HG02970 (cell line): ENCODE measurements at regions not wholly inside any gene's neighbourhood (a gene's known extent, or its start where the extent isn't known, plus 50 kb on each side); places are given as distances from the start of the nearest gene placed in this dataset.

Experiments used
- ATAC-seq: cut with Tn5 transposase; IDR thresholded peaks from one replicate; pipeline ENCODE4 v1.9.1; 2021; ENCODE audit warnings: mild to moderate bottlenecking, moderate library complexity, moderate number of reproducible peaks; ENCODE audit not compliant: unreplicated experiment, low FRiP score

DNA sequence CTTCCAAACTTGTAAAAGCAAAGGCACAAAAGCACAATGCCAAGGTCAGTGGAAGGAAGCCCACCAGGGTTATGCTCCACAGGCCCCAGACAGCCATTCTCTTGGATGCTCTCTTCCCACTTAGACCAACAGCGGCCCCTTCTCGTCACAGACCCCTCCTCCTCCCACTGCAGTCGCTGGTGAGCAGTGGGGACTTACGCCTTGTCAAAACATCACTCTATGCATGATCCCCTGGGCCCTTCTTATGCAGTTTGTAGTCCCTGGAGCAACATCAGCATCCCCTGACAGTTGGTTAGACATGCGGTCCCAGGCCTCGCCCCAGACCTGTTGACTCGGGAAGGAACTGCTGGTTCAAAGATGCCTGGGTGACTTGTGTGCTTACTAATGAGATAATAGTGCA, 376.0 kb upstream of the KLHL29 start:
- ATAC-seq = no peak

GRCh38 chr2:23009545-23010149, 375.3 kb upstream of the KLHL29 start:
- ATAC-seq = no peak

GRCh38 chr2:23012499-23012898, 372.5 kb upstream of the KLHL29 start:
- no peak for ATAC-seq

DNA sequence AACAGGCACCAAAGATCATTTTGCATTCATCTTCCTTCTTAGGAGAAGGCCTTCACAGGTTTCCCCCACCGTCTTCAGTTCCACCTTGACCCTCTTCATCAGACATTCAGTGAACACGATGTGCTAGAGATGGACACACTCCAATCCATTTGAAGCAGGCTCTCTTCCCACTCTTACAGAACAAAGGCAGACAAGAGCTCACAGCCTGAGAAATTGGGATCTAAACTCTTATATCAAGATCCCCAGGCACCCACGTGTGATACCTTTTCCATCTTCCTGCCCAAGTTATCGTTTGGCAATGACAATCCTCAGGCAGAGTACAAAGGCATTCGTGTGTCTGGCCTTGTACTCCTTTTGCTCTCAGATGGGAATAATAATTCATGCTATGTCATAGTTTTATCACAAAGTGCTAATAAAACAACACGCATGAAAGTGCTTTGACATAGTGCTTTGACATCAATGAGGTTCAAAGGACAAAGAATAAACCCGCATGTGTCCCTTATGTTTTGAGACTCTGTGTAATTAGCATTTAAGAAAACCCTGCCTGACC, 369.3 kb upstream of the KLHL29 start:
- ATAC-seq = no peak

DNA sequence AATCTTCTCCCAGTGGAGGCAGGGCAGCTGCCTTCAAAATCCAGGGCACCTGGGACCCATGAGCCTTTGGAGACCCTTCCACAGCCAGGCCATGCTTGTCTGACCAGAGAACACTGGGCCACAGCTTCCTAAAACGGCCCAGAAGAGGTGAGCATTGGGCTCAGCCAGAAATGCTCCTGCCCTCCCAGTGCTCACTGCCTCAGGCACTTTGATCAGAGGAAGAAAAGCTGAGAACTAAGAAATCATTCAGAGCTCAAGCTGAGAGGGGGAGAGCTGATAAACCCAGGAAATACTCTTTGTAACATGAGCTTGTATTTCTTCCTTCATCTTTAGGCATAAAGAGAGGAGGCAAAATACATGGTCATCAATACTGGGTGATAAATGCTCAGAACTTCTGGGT, 365.5 kb upstream of the KLHL29 start:
- ATAC-seq = no peak

DNA sequence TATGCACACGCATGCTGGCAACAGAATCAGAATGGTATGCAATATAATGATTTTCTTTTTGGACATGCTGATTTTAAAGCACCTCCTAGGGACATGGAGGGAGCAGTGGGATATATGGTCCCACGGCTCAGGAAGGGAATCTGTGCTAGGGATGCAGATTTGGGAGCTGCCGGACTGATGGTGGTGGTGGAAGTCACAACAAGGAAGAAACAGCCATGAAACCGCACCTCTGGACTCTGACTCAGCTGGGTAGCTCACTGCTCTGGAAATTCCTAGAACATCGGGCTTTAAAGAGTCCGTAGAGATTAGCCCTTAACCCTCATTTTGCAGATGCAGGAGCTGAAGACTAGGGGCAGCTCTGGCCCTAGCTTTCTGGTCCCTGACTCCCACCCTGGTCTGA, 364.3 kb upstream of the KLHL29 start:
- no peak for ATAC-seq

DNA sequence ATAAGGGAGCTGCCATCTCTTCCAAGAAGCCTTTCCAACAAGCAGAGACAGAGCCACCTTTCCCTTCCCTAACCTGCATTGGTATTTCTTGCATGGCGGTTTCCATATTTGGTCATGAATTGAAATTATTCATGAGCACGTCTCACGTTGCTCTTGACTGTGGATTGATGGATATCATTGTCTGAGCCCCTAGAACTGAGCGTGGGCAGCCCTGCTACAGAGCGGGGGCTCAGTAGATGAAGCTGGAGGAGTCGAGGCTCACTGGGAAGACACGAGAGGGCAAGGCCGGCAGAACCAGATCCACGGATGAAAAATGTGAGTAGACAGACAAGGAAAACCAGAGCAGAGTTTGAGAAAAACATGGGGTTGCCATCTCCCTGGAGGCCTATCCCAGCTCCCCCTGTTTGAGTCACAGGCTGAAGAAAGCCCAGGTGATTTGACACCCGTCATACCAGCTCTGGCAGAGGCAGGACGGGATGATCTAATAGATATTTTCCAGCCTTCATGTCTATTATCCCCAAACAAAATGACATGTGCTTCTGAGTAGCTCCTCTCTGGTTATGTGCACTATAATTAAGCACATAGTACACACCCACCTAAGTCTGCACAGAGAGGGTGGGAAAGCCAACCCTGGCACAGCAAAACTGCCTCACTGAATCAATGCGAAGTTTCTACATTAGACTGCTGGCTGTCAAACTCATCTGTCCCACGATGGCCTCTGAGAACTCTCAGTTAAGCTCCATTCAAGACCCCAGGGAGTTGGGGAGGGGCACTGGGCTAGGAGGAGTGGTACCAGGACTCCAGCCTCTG, 363.5 kb upstream of the KLHL29 start:
- no peak for ATAC-seq

- ATAC-seq = no peak
Observed at GRCh38 chr2:23023722-23024121, 361.3 kb upstream of the KLHL29 start.

DNA sequence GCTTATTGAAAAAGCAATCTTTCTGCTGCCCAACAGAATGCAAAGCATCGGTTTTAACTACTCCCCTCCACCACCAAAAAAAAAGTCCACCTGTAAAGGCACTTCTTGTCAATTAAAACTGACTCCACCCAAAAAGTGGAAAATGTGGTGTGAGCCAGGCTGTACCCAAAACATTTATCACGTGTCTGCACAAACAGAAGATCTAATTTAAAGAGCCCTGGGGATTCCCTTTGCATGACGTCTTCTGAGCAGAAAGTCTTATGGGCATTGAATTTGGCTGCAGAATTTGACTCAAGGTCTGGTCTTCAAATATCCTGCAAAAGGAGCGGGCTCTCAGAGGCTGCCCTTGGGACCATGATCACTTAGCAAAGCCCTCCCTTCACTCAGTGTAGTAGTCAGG, 358.3 kb upstream of the KLHL29 start:
- no peak for ATAC-seq

DNA sequence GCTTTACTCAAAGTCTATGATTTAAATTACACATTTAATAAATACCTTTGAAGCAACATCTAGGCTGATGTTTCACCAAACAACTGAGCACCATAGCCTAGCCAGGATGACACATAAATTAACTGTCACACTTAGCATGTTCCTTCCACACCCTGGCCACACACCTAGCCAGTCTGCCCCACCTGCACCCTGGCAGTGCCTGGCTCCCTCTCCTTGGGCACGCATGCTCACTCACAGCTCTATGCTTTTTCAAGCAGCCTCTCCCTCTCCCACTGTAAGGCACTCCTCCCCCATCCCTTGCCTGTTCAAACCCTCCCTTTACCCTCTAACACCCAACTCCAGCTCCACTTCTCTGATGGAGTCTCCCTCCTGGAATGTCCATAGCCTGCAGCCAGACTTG, 357.6 kb upstream of the KLHL29 start:
- ATAC-seq = no peak

DNA sequence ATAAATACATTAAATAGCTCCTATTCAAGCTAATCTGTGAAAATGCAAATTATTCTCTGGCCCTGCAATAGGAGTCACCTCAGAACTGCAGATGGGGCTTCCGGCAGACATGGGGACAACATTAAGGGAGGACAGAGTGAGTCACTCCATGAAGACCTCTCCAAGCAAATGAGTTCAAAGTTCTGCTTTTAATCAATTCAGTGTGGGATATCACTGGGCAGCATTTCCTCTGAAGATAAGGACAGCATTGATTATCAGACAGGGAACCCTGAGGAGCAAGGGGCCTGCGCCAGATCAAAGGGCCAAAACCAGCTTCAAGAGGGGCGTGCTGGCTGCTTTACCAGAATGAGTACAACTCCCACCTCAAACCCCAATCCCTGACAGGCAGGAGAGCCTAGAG, 356.9 kb upstream of the KLHL29 start:
- no peak for ATAC-seq

DNA sequence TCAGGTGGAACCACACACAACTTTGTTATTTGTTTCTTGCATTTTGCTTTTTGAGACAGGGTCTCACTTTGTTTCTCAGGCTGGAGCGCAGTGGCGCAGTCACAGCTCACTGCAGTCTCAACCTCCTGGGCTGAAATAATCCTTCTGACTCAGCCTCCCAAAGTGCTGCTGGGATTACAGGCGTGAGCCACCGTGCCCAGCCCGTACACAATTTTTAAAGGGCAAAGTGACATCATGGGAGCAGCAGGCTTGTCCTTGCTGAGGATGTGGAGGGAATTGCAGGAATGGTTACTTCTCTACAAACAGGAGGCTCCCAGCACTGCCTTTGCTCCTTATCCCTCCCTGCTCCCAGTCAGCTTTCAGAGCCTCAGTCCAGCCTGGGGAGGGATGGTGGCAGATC, 355.9 kb upstream of the KLHL29 start:
- ATAC-seq = no peak

DNA sequence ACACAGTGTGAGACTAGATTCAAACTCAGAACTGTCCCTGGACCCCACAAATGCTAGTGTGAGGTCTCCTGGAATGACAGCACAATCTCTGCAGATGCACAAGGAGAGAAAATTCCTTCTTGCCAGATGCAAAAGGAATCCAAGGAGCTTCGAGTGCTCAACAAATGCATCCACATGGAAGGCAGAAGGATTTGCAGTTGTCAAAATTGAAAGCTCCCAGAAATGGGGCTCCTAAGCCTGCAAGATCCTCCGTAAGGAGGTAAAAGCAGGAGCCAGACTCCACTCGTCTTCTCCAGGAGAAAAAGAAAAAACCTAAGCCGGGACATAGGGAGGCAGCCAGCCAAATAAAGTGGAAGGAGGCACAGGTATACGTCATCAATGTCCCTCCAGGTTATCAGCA, 355.0 kb upstream of the KLHL29 start:
- no peak for ATAC-seq

DNA sequence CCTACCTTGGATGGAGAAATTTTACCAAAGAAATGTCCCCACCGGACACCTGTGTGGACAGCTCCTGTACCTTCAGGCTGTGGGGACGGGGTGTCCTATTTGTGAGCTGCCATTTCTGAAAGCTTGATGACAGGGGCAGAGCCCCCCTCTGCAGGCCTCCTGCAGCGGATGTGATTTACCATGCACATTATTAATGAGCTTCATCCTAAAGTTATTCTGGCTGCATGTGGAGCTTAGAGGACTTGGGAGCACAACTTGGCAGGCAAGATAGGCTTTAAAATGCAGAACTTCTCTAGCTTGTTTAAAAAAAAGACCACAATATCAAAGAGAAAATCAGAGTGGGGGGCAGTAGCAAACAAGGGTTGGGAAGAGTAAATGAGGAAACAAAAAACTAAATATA, 350.0 kb upstream of the KLHL29 start:
- no peak for ATAC-seq

GRCh38 chr2:23036629-23037028, 348.4 kb upstream of the KLHL29 start:
- ATAC-seq = no peak

DNA sequence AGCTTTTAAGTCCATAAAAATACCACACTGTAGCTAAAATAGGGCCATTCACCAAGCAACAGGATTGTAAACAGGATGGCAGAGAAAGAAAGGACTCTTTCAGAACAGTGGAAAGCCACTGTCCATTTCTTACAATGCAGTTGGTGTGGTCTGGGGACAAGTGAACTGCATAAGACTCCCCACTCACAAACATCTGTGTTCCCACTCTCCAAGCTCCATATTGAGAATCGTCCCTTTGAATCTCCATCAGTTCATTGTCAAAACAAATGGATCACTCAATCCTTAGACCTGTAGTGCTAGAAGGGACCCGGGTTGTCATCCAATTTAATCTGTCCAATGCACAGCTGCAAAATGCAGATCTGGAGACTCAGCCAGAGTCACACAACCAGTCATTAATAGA, 347.4 kb upstream of the KLHL29 start:
- ATAC-seq = no peak

DNA sequence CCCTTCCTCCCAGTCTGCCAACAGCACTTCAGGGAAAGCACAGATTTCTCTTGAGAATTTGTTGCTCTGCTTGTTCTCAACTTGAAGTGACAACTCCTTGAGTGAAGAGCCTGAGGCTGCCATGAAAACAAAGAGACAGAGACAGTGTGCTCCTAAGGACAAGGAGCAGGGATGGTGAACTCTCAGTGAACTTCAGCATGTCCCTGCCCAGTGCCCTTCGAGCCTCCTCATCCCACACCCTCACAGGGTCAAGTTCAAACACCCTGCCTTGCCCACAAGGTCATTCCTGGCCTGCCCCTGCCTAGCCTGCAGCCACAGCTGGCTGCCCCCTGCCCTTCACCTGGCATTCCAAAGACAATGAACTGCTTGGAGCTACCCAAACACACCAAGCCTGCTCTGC, 343.5 kb upstream of the KLHL29 start:
- no peak for ATAC-seq

DNA sequence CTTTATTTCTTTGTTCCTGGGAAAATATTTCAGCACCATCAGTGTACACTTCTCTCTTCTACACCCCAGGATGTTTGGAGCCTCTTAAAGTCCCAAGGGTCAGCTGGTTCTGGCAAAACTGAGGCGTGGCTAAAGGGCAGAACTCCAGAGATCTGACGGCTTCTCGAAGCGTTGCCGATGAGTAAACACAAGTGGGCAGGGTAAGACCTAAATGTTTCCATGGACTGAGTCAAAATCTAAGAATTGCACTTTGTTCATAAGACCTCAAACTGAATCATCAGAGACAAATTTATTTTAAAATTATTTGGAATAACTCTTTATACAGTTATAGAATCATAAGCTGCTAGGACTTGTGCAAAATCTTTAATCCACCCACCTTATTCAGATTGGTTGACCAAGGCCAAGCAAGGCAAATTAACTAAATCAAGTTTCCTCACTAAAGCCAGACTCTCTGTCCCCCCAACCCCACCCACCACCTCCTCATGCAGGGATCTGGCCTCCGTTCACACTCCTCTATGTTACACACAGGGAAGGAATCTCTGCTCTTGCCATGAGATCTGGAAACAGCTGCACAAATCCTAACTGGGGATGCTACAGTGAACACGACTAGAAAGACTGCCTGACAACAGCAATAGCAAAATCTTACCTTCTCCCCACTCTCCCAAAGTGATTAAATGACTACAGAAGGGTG, 342.6 kb upstream of the KLHL29 start:
- ATAC-seq = no peak

GRCh38 chr2:23050388-23050787, 334.6 kb upstream of the KLHL29 start:
- no peak for ATAC-seq

GRCh38 chr2:23053601-23054000, 331.4 kb upstream of the KLHL29 start:
- ATAC-seq = no peak

DNA sequence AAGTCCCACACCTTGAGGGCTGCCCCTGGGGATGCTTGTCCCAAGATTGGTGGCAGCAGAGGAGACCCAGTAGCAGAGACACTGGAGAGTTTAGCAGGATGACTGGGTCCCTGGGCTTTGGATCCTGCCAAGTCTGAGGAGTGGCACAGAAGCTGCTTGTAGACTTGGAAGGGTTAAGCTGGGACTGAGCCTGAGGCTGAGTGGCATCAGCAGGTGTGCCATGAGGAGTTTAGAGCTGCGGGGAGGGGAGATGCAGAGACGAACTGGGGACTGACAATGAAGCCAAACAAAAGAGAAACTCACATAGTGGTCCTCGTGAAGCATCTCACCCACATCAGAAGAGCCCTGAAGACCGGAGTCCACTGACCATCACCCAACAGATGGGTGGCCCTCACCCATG, 329.7 kb upstream of the KLHL29 start:
- ATAC-seq = no peak
